Endothelial cell of umbilical vein (primary cell): ENCODE measurements at regions not wholly inside any gene's neighbourhood (a gene's known extent, or its start where the extent isn't known, plus 50 kb on each side); places are given as distances from the start of the nearest gene placed in this dataset.

Experiments used
- BruUV-seq: library from RNA; stranded (reverse); fragments of 400-500 nt; replicated peaks from 2 replicates; lab custom pipeline; 2021; lab: Mats Ljungman, UMichigan
- CTCF ChIA-PET: fragments of 300-600, 350-600 bp; sonication (Branson Sonifier 250); formaldehyde crosslinking; loops from one replicate; lab custom pipeline; 2021; ENCODE audit warnings: antibody characterized with exemption, inconsistent platforms; lab: Charles Lee
- POLR2A ChIA-PET: fragments of 300-600, 350-600 bp; sonication (Branson Sonifier 250); formaldehyde crosslinking; loops from one replicate; lab custom pipeline; 2021; ENCODE audit warnings: antibody characterized with exemption, inconsistent platforms; lab: Charles Lee
- DNase-seq: peaks from one replicate; pipeline ENCODE4 v3.0.0-alpha.2; 2011; ENCODE audit warnings: low read depth, low spot score
- FAIRE-seq: peaks from 2 replicates; lab custom pipeline; 2011; peaks lifted over from hg19 to GRCh38; lab: Jason Lieb, UNC
- H2AFZ ChIP-seq: 2 replicates; pipeline ENCODE4 v1.6.0; 2012; ENCODE audit warnings: low read depth, low read length, control low read depth, inconsistent platforms
- H3K27ac ChIP-seq: 2 replicates; pipeline ENCODE4 v1.5.1; 2011; ENCODE audit warnings: low read depth, mild to moderate bottlenecking, control low read depth, low read length, moderate library complexity; ENCODE audit not compliant: insufficient read depth
- H3K27me3 ChIP-seq, 2 experiments: 2 replicates each; pipeline versions ENCODE4 v1.6.0 to v1.6.1; 2011; ENCODE audit warnings: low read length in 2 of 2, mixed read lengths in 1 of 2; ENCODE audit not compliant: control insufficient read depth in 2 of 2, insufficient read depth in 2 of 2
- H3K36me3 ChIP-seq, 2 experiments: 2 replicates in 1 of 2; 3 replicates in 1 of 2; pipeline ENCODE4 v1.5.1; 2011; ENCODE audit warnings: low read length in 2 of 2, mild to moderate bottlenecking in 1 of 2, moderate library complexity in 1 of 2; ENCODE audit not compliant: control insufficient read depth in 2 of 2, insufficient read depth in 2 of 2; ENCODE audit errors: extremely low read depth in 1 of 2
- H3K4me1 ChIP-seq: 3 replicates; pipeline ENCODE4 v1.5.1; 2011; ENCODE audit warnings: mild to moderate bottlenecking, low read length; ENCODE audit not compliant: control insufficient read depth, insufficient read depth; ENCODE audit errors: extremely low read depth
- H3K4me2 ChIP-seq: 2 replicates; pipeline ENCODE4 v1.6.1; 2011; ENCODE audit warnings: low read length, control low read depth, mixed read lengths; ENCODE audit not compliant: insufficient read depth
- H3K4me3 ChIP-seq, 3 experiments: fragments of 200-600 bp in 1 of 3; sonication (generic), shearing (Covaris generic) in 1 of 3; replicated peaks in 1 of 3; 2 replicates each; pipeline ENCODE4 v1.5.1; 2011 to 2016; ENCODE audit warnings: control low read depth in 3 of 3, low read length in 3 of 3, mild to moderate bottlenecking in 2 of 3, inconsistent platforms in 1 of 3, low read depth in 1 of 3, moderate library complexity in 1 of 3; ENCODE audit not compliant: insufficient read depth in 1 of 3
- H3K79me2 ChIP-seq: 2 replicates; pipeline ENCODE4 v1.6.0; 2012; ENCODE audit warnings: low read length, inconsistent platforms; ENCODE audit not compliant: control insufficient read depth, insufficient read depth
- H3K9ac ChIP-seq: replicated peaks from 2 replicates; pipeline ENCODE3; 2011; ENCODE audit warnings: low read length, control low read depth; ENCODE audit not compliant: insufficient read depth; ENCODE audit errors: extremely low read depth
- H3K9me1 ChIP-seq: replicated peaks from 3 replicates; pipeline ENCODE4 v1.6.0; 2011; ENCODE audit warnings: mild to moderate bottlenecking, low read length; ENCODE audit not compliant: control insufficient read depth, insufficient read depth; ENCODE audit errors: extremely low read depth
- H3K9me3 ChIP-seq: replicated peaks from 2 replicates; pipeline ENCODE4 v1.5.1; 2012; ENCODE audit warnings: low read length, inconsistent platforms; ENCODE audit not compliant: control insufficient read depth, insufficient read depth
- H4K20me1 ChIP-seq: replicated peaks from 2 replicates; pipeline ENCODE3; 2011; ENCODE audit warnings: mild to moderate bottlenecking, low read length; ENCODE audit not compliant: control insufficient read depth, insufficient read depth; ENCODE audit errors: extremely low read depth
- CTCF ChIP-seq, 2 donors: IDR thresholded peaks; 1 replicate in 1 of 2; 2 replicates in 1 of 2; pipeline ENCODE4 v1.5.1; 2011; ENCODE audit warnings: low read length in 2 of 2, mild to moderate bottlenecking in 2 of 2, moderate library complexity in 2 of 2, control low read depth in 1 of 2, inconsistent platforms in 1 of 2, low read depth in 1 of 2; ENCODE audit not compliant: insufficient read depth in 1 of 2; ENCODE audit errors: extremely low read depth in 1 of 2
- EZH2 ChIP-seq: IDR thresholded peaks from 2 replicates; pipeline ENCODE4 v1.6.1; 2012; ENCODE audit warnings: borderline replicate concordance, low read depth, mild to moderate bottlenecking, moderate library complexity, low read length, inconsistent platforms; ENCODE audit not compliant: severe bottlenecking
- FOS ChIP-seq: IDR thresholded peaks from 2 replicates; pipeline ENCODE4 v1.6.1; 2011; ENCODE audit warnings: mild to moderate bottlenecking, low read length, moderate library complexity, borderline replicate concordance; ENCODE audit not compliant: insufficient read depth
- GATA2 ChIP-seq: IDR thresholded peaks from 2 replicates; pipeline ENCODE4 v1.7.0; 2011; ENCODE audit warnings: low read depth, mild to moderate bottlenecking, moderate library complexity, mixed read lengths, low read length; ENCODE audit not compliant: insufficient read length, insufficient read depth
- JUN ChIP-seq: IDR thresholded peaks from 2 replicates; pipeline ENCODE4 v1.6.1; 2011; ENCODE audit warnings: borderline replicate concordance, low read depth; ENCODE audit not compliant: insufficient read length, insufficient read depth
- MAX ChIP-seq: IDR thresholded peaks from 2 replicates; pipeline ENCODE4 v1.6.1; 2011; ENCODE audit not compliant: insufficient read depth, insufficient read length
- MYC ChIP-seq: IDR thresholded peaks from one replicate; pipeline ENCODE4 v1.6.1; 2011; ENCODE audit warnings: mild to moderate bottlenecking, low read depth, low read length
- POLR2A ChIP-seq: IDR thresholded peaks from 2 replicates; pipeline ENCODE4 v1.6.1; 2012; ENCODE audit warnings: low read depth, mild to moderate bottlenecking, control low read depth, low read length
- POLR2AphosphoS5 ChIP-seq: IDR thresholded peaks from 2 replicates; pipeline ENCODE4 v1.6.1; 2012; ENCODE audit warnings: low read depth, mild to moderate bottlenecking, control low read depth, low read length, moderate library complexity; ENCODE audit not compliant: insufficient read depth
- dilution Hi-C: fragments of 300-500 bp; cut with MboI; formaldehyde crosslinking; loops from one replicate; pipeline ENCODE4 v1.15.0; 2019; ENCODE audit warnings: low sequenced_read_pairs; ENCODE audit not compliant: extremely low pct_ligation_motif_present
- intact Hi-C: fragments of 100-400 bp; cut with micrococcal nuclease; formaldehyde crosslinking; loops from one replicate; pipeline ENCODE4 v1.10.0; 2022

- no peaks in the 10 kb centered on the region for H4K20me1 ChIP-seq
- no TSS peak for BruUV-seq
- CTCF ChIA-PET: no interaction called here
These were observed 251.7 kb upstream of the CXCL12 start for GRCh38 chr10:44636625-44637024.

More at GRCh38 chr10:44636625-44637024, 251.7 kb upstream of the CXCL12 start:
- Histone ChIP-seq H3K4me1 (no peaks in the 10 kb centered on the region), H3K9ac (no peak overlapping the region), H3K9me3 (no peaks in the 10 kb centered on the region), H3K27ac (no peak overlapping the region), H3K36me3 (no peaks in the 10 kb centered on the region), H3K79me2 (no peaks in the 10 kb centered on the region), H3K4me3 (no peak overlapping the region), H3K27me3 (no peaks in the 10 kb centered on the region), H2AFZ (no peak overlapping the region), H3K9me1 (no peaks in the 10 kb centered on the region), H3K4me2 (no peak overlapping the region)
- POLR2A ChIA-PET: no interaction called here
- FAIRE-seq (no peak), DNase-seq (no peak)
- TF ChIP-seq MYC (no peak), FOS (no peak), MAX (no peak), EZH2 (no peak), POLR2AphosphoS5 (no peak), GATA2 (no peak), CTCF (IDR thresholded peaks at IDR 0.05; ENCODE audit: extremely low read depth in 1 of 2, insufficient read depth in 1 of 2, low read depth in 1 of 2, low read length in 2 of 2) (no peak), JUN (no peak), POLR2A (no peak)
- intact Hi-C loops: no loop called here
- dilution Hi-C loops: no loop called here
